ENCODE measurements at regions not wholly inside any gene's neighbourhood (a gene's known extent, or its start where the extent isn't known, plus 50 kb on each side); places are given as distances from the start of the nearest gene placed in this dataset.

DNA sequence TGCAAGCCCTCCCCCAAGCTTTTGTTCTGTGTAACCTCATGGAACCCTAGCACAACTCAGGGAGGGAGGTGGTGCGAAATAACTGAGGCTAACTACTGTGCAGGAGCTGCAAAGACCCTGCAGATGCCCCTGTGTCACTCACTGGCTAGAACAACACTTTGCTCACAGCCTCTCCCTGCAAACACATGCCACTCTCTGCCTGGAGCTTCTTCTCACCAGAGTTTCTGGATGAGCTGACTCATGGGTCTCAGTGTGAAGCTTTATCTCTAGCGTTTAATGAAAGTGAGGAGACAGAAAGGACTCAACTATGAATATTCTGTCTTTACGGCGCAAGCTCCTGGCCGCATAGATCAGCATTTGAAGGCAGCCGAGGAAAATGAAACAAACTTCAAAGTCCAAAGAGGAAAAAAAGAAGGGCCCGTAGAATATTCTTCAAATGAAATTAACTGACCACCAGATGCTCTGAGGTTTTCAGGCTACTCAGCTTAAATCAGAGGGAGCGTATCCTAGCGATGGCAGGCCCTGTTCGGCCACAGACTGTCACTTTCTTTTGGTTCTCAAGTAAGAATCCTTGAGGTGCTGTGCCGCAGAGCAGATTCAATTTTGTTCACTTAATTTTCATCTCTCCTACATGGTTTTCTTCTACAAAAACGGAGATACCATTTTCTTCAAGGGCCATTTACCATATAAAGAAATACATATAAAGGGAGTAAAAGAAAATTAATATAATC lies 77.7 kb upstream of the TAS2R1 start:
- Mint-ChIP-seq H3K27me3 (no peaks in the 10 kb centered on the region), H3K9me3 (peaks cover 7% of the 10 kb centered on the region), H3K4me3 (no peak overlapping the region), H3K36me3 (no peaks in the 10 kb centered on the region), H3K4me1 (no peaks in the 10 kb centered on the region), H3K27ac (no peak overlapping the region)
- no peak for ATAC-seq

DNA sequence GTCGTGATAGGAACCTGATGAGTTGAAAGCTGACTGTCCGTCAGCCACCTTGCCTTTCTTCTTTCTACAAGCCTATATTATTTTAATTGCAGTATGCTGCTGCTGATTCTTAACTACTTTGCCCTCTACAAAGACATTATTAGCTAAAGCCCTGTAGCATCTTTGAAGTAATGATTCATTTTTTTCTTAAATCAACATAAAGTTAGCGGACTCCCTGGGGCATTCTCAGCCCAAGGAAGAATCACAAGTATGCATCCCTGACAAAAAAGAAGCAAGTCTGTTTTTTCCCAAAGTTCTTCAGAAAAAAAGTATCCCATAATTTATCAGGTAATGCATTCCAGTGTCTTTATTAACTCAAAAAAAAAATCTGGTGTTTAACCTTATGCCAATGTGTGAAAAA lies 69.5 kb upstream of the TAS2R1 start:
- no peak overlapping the region for H3K27ac Mint-ChIP-seq
- no peaks in the 10 kb centered on the region for H3K27me3 Mint-ChIP-seq
- ATAC-seq, result no peak
- H3K4me1 Mint-ChIP-seq, result no peaks in the 10 kb centered on the region
- H3K36me3 Mint-ChIP-seq, result no peaks in the 10 kb centered on the region
- no peak overlapping the region for H3K4me3 Mint-ChIP-seq
- H3K9me3 Mint-ChIP-seq, result peaks cover 3% of the 10 kb centered on the region

DNA sequence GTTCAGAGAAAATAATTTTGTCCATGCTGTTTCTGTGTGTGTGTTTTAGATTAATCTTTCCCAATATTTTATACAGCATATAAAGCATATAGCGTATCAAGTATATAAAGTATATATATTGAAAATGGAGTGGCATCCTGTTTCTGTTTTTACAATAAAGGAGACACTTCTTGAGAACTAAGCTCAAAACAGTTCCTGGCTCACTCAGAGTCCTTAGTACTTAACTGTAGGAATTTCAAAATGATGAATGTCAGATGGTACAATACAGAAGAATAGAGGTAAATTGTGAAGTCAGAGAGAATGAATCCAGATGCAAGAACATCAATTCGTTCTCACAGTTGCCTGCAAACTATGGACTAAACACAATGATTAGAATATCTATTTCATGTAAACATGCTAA lies 68.7 kb upstream of the TAS2R1 start:
- Mint-ChIP-seq H3K4me3 (no peak overlapping the region), H3K27ac (no peak overlapping the region), H3K27me3 (no peaks in the 10 kb centered on the region), H3K36me3 (no peaks in the 10 kb centered on the region), H3K4me1 (no peaks in the 10 kb centered on the region), H3K9me3 (peaks cover 3% of the 10 kb centered on the region)
- no peak for ATAC-seq

DNA sequence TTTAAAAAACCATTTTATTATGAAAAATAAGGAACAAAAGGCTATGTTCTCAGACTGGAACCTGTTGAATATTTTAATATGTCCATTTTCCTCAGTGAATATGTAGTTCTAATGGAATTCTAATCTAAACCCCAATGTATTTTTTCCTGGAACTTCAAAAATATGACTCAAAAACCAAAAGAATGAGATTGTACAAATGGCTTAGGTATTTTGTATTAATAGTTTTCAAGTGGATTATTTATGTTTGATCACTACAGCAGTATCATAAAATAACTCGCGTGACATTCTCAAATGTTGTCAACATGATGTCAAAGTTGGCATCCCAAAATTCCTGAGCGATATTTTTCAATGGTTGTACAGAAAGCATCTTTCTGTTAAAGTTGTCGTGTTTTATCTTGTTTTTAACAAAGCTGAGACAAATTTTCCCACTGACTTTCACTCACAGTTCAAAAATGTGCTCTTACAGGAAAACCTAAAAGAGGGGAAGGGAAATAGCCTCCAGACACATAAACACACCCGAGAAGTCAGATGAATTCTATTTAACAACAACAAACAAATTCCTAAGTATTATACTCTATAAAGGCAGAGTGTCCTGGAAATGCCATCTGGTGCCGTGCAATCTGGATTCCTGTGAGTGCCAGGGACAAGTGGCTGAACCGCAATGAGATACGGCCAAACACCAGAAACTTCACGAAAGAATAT lies 68.1 kb upstream of the TAS2R1 start:
- Mint-ChIP-seq H3K27me3 (no peaks in the 10 kb centered on the region), H3K9me3 (peaks cover 3% of the 10 kb centered on the region), H3K4me3 (no peak overlapping the region), H3K27ac (no peak overlapping the region), H3K36me3 (no peaks in the 10 kb centered on the region), H3K4me1 (no peaks in the 10 kb centered on the region)
- ATAC-seq, result no peak

DNA sequence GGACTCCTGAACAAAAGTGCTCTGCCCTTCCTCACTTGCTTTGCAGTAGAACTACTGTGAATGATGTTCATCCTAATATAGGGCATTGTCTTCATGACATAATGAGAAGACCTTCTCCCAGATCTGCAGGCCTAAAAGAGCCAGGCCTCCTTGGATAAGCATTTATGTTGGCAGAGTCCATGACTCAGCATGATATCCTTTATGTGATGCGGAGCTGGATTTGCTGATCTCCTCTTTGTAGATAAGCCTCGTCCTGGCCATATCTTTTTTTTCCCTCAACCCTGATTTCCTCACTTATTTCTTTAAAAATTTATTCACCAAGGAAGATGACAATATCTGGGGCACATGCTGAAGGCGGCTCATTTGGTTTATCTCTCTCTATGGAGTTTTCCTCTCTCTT lies 62.4 kb upstream of the TAS2R1 start:
- H3K27ac Mint-ChIP-seq, result no peak overlapping the region
- no peaks in the 10 kb centered on the region for H3K36me3 Mint-ChIP-seq
- no peaks in the 10 kb centered on the region for H3K27me3 Mint-ChIP-seq
- no peaks in the 10 kb centered on the region for H3K4me1 Mint-ChIP-seq
- peaks cover 3% of the 10 kb centered on the region for H3K9me3 Mint-ChIP-seq
- no peak for ATAC-seq
- no peak overlapping the region for H3K4me3 Mint-ChIP-seq

DNA sequence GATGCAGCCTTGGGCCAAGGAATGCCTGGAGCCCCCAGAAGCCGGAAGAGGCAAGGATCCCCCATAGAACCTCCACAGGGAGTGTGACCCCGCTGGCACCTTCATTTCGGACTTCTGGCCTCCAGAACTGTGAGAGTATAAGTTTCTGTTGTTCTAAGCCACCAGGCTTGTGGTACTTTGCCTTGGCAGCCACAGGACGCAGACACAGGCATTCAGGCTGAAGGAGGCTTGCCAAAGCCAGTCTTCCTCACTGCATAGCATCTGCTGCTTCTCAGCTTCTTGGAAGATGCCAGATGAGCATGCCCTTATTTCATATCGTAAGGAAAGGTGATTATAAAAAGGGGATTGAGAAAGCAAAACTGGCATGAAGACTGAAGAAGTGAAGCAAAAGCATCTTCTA lies 61.1 kb upstream of the TAS2R1 start:
- Mint-ChIP-seq H3K27me3 (no peaks in the 10 kb centered on the region), H3K4me1 (no peaks in the 10 kb centered on the region), H3K36me3 (no peaks in the 10 kb centered on the region), H3K9me3 (peaks cover 2% of the 10 kb centered on the region), H3K4me3 (no peak overlapping the region), H3K27ac (no peak overlapping the region)
- ATAC-seq, result no peak

DNA sequence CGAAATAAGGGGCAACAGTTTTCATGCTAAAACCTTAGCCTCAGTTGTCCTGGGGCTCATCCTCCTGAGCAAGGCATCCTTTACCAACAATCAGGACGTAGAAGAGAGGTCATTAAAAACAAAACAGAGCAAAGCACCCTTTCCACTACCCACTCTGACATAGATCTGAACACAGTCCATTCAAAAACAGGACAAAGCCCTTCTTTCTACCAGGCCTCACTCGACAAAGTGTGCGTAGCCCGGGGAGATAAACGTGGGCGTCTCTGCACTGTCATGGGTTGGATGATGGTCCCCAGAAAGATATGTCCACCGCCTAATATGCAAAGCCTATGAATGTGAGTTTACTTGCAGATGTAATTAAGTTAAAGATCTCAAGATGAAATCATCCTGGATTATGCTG lies 60.6 kb upstream of the TAS2R1 start:
- Mint-ChIP-seq H3K27me3 (no peaks in the 10 kb centered on the region), H3K4me1 (no peaks in the 10 kb centered on the region), H3K27ac (no peak overlapping the region), H3K4me3 (no peak overlapping the region), H3K36me3 (no peaks in the 10 kb centered on the region), H3K9me3 (peaks cover 5% of the 10 kb centered on the region)
- no peak for ATAC-seq

DNA sequence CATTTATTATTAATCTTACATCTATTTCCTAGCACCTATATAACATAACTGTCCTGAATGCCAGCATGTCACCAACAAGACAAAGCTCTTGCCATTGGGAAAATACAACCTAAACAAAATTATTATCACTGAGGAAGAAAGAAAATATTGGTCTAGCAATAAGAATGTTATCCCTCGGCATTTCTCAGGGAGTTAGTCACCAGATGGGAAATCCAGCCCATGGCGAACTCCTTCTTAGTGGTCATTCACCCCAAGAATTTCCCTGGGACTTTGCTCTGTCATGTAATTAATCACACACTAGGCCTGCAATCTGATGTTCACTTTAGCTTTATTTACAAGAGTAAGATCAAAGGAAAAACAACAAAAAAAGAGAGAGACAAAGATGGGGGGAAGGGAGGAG lies 56.1 kb upstream of the TAS2R1 start:
- Mint-ChIP-seq H3K4me3 (no peak overlapping the region), H3K9me3 (peaks cover 8% of the 10 kb centered on the region), H3K27ac (no peak overlapping the region), H3K36me3 (no peaks in the 10 kb centered on the region), H3K4me1 (no peaks in the 10 kb centered on the region), H3K27me3 (no peaks in the 10 kb centered on the region)
- ATAC-seq, result no peak

DNA sequence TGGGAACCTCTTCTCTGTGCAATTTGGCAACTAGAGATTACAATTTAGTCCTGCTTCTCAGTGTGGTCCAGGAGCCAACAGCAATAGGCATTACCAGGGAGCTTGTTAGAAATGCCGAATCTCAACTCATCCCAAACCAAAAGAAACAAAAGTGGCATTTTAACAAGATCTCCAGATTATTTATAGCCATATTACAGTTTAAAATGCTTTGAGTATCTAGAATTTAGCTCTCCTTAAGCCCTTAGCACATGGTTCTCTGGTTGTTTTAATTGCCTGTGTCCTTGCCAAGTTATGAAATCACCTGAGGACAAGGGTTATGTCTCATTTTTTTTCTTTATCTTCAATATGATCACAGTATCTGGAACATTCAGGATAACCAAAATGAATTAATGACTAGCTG lies 51.6 kb upstream of the TAS2R1 start:
- no peaks in the 10 kb centered on the region for H3K27me3 Mint-ChIP-seq
- no peak overlapping the region for H3K27ac Mint-ChIP-seq
- no peak for ATAC-seq
- no peaks in the 10 kb centered on the region for H3K36me3 Mint-ChIP-seq
- H3K9me3 Mint-ChIP-seq, result peaks cover 11% of the 10 kb centered on the region
- H3K4me1 Mint-ChIP-seq, result no peaks in the 10 kb centered on the region
- H3K4me3 Mint-ChIP-seq, result no peak overlapping the region
